MM.1S (cell line): ENCODE measurements at regions not wholly inside any gene's neighbourhood (a gene's known extent, or its start where the extent isn't known, plus 50 kb on each side); places are given as distances from the start of the nearest gene placed in this dataset.

Experiments
- EZH2 ChIP-seq: fragments of 300-600 bp; sonication (generic); optimal IDR thresholded peaks from 2 replicates; pipeline ENCODE3; 2017; ENCODE audit warnings: low read depth, mild to moderate bottlenecking, antibody characterized with exemption, low read length, mixed read lengths
- EZH2phosphoT487 ChIP-seq: fragments of 300-600 bp; sonication (generic); IDR thresholded peaks from 2 replicates; pipeline ENCODE4 v1.6.1; 2018; ENCODE audit warnings: antibody characterized with exemption, low read length
- TF ChIP-seq, protein P1 (sequence below): fragments of 300-600 bp; sonication (generic); IDR thresholded peaks from 2 replicates; pipeline ENCODE4 v1.5.1; 2016; ENCODE audit warnings: antibody characterized with exemption, low read length, mixed read lengths

GRCh38 chr7:156480671-156481070 is 159.9 kb upstream of the RNF32 start:
- TF ChIP-seq, protein P1, sequence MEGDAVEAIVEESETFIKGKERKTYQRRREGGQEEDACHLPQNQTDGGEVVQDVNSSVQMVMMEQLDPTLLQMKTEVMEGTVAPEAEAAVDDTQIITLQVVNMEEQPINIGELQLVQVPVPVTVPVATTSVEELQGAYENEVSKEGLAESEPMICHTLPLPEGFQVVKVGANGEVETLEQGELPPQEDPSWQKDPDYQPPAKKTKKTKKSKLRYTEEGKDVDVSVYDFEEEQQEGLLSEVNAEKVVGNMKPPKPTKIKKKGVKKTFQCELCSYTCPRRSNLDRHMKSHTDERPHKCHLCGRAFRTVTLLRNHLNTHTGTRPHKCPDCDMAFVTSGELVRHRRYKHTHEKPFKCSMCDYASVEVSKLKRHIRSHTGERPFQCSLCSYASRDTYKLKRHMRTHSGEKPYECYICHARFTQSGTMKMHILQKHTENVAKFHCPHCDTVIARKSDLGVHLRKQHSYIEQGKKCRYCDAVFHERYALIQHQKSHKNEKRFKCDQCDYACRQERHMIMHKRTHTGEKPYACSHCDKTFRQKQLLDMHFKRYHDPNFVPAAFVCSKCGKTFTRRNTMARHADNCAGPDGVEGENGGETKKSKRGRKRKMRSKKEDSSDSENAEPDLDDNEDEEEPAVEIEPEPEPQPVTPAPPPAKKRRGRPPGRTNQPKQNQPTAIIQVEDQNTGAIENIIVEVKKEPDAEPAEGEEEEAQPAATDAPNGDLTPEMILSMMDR, result no peak
- TF ChIP-seq EZH2, result no peak
- no peak for TF ChIP-seq EZH2phosphoT487
